HFFc6 (cell line): ENCODE measurements at regions not wholly inside any gene's neighbourhood (a gene's known extent, or its start where the extent isn't known, plus 50 kb on each side); places are given as distances from the start of the nearest gene placed in this dataset.

Source experiments
- DNase-seq: peaks from one replicate; pipeline ENCODE4 v3.0.0-alpha.2; 2018
- H3K27ac Mint-ChIP-seq: 2 replicates; pipeline ENCODE4 v1.8.0; 2020; ENCODE audit warnings: mild to moderate bottlenecking, mixed read lengths
- H3K27me3 Mint-ChIP-seq: 2 replicates; pipeline ENCODE4 v1.8.0; 2021; ENCODE audit warnings: mild to moderate bottlenecking, moderate library complexity, mixed read lengths; ENCODE audit not compliant: insufficient read depth
- H3K36me3 Mint-ChIP-seq: 2 replicates; pipeline ENCODE4 v1.8.0; 2021; ENCODE audit warnings: low read depth, mixed read lengths
- H3K4me1 Mint-ChIP-seq: 2 replicates; pipeline ENCODE4 v1.8.0; 2020; ENCODE audit warnings: low read depth, mixed read lengths
- H3K4me3 Mint-ChIP-seq: 2 replicates; pipeline ENCODE4 v1.8.0; 2020; ENCODE audit warnings: mild to moderate bottlenecking, moderate library complexity, mixed read lengths
- H3K9me3 Mint-ChIP-seq: 2 replicates; pipeline ENCODE4 v1.8.0; 2020; ENCODE audit warnings: mild to moderate bottlenecking, mixed read lengths
- TF ChIP-seq, protein P1 (sequence below): fragments of 200-600 bp; sonication (generic); IDR thresholded peaks from 2 replicates; pipeline ENCODE4 v1.5.0; 2021; ENCODE audit warnings: antibody characterized with exemption, mild to moderate bottlenecking

DNA sequence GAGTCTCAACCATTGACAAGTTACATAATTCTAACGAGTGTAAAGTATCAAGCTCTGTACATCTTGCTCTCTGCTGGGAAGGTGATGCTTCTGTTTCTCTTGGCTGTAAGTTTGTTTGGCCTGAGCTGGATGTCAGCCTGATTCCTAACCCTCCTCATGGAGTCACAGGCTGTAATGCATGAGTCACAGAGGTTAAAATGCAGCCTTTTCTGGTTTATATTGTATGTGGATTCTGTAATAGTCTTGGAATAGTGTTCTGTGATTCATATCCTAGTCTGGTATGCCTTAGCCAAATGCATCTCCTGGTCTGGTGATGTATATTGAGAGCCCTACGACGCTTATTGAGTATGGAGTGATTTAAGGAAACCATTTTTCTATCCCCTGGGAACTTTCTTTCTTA is 104.5 kb upstream of the FRMD6 start:
- peak overlapping the region; percentile 91 for H3K27ac Mint-ChIP-seq
- H3K4me1 Mint-ChIP-seq: peaks cover 79% of the 10 kb centered on the region

DNA sequence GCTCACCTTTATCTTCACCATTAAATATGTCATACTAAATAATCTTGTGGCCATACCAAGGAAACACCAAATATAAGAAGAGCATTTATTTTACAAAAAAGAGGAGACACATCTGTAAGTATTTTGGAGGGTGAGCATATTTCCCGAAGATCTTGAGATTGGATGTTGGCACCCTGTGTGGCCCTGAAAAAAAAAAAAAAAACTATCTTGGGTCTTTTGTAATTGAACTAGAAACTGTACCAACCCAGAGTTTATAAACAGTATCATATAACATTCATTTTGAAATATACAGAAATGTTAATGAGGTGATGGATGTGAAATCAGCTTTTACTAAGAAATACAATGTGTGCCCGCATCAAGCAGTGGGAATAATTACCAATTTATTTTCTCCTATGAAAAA is 104.0 kb upstream of the FRMD6 start:
- Mint-ChIP-seq H3K36me3 (peaks cover 15% of the 10 kb centered on the region), H3K9me3 (no peaks in the 10 kb centered on the region), H3K27me3 (no peaks in the 10 kb centered on the region), H3K4me3 (peak overlapping the region; percentile 74), H3K27ac (peak overlapping the region; percentile 91), H3K4me1 (peaks cover 79% of the 10 kb centered on the region)
- TF ChIP-seq, protein P1, sequence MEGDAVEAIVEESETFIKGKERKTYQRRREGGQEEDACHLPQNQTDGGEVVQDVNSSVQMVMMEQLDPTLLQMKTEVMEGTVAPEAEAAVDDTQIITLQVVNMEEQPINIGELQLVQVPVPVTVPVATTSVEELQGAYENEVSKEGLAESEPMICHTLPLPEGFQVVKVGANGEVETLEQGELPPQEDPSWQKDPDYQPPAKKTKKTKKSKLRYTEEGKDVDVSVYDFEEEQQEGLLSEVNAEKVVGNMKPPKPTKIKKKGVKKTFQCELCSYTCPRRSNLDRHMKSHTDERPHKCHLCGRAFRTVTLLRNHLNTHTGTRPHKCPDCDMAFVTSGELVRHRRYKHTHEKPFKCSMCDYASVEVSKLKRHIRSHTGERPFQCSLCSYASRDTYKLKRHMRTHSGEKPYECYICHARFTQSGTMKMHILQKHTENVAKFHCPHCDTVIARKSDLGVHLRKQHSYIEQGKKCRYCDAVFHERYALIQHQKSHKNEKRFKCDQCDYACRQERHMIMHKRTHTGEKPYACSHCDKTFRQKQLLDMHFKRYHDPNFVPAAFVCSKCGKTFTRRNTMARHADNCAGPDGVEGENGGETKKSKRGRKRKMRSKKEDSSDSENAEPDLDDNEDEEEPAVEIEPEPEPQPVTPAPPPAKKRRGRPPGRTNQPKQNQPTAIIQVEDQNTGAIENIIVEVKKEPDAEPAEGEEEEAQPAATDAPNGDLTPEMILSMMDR: no peak
- DNase-seq: no peak

More for the DNA sequence above, 104.5 kb upstream of the FRMD6 start:
- H3K27me3 Mint-ChIP-seq: no peaks in the 10 kb centered on the region
- no peaks in the 10 kb centered on the region for H3K9me3 Mint-ChIP-seq
- DNase-seq: peak; percentile 98
- TF ChIP-seq, protein P1: no peak
- peak overlapping the region; percentile 74 for H3K4me3 Mint-ChIP-seq
- H3K36me3 Mint-ChIP-seq: peaks cover 19% of the 10 kb centered on the region

DNA sequence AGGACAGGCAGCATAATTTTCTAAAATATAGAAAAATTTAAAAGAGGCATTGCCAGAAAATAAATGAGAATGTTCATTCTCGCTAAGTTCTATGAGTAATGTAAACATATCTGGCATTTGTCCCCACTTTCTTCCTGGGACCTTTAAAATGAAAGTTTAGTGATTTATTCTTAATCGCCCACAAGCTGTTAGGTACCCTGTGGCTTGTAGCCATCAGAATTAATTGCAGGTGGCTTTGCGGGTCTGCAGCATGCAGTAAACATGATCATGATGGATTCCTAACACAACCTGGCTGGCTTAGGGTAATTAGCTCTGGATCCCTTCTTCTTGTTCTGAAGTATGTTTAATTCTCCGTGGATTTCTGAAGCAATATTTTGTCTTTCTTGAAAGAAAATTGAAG is 103.5 kb upstream of the FRMD6 start:
- Mint-ChIP-seq H3K27ac (peak overlapping the region; percentile 91), H3K4me1 (peaks cover 83% of the 10 kb centered on the region)

DNA sequence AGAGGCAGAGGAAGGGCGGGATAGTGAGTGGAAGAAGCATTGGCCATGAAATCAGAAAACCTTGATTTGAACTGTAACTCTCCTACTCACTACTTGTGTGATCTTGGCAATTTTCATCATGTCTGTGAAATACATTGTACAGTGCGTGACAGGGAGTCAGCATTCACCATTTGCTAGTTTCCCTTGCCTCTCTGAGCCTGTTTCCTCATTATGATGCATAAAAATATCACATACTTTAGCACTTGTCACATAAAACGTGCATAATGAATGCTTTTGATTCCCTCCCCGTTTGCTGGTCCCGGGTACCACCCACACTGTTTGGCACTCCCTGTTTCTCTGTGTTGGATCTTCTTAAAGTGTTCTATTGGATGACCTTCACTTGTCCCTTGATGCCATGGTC is 101.1 kb upstream of the FRMD6 start:
- no peaks in the 10 kb centered on the region for H3K27me3 Mint-ChIP-seq
- H3K36me3 Mint-ChIP-seq: peaks cover 13% of the 10 kb centered on the region
- no peak overlapping the region for H3K4me3 Mint-ChIP-seq
- no peaks in the 10 kb centered on the region for H3K9me3 Mint-ChIP-seq
- H3K4me1 Mint-ChIP-seq: peaks cover 88% of the 10 kb centered on the region
- no peak overlapping the region for H3K27ac Mint-ChIP-seq
- TF ChIP-seq, protein P1: no peak
- no peak for DNase-seq

More for the DNA sequence above, 103.5 kb upstream of the FRMD6 start:
- TF ChIP-seq, protein P1: no peak
- no peaks in the 10 kb centered on the region for H3K27me3 Mint-ChIP-seq
- H3K4me3 Mint-ChIP-seq: peak overlapping the region; percentile 74
- no peak for DNase-seq
- H3K9me3 Mint-ChIP-seq: no peaks in the 10 kb centered on the region
- peaks cover 13% of the 10 kb centered on the region for H3K36me3 Mint-ChIP-seq

DNA sequence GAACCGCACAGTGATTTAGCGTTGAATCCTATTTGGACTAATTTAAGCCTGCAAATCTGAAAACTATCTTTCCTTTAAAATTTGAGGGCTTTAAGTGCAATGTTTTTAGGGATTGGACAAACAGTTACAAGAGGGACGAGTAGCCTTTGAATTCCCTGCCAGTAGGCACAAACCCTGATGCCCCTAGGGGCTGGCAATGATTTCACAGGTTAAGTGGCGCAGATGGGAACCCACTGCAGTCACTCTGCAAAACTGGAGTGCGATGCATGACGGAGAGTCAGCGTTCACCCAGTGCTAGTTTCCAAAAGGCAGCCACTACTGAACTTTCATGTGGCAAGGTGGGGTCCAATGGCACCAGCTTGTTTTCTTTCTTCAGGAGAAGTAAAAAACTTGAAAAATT is 99.4 kb upstream of the FRMD6 start:
- Mint-ChIP-seq H3K36me3 (peaks cover 23% of the 10 kb centered on the region), H3K27me3 (no peaks in the 10 kb centered on the region), H3K27ac (no peak overlapping the region), H3K4me3 (no peak overlapping the region), H3K9me3 (no peaks in the 10 kb centered on the region), H3K4me1 (peaks cover 88% of the 10 kb centered on the region)
- TF ChIP-seq, protein P1: peak; percentile 28; the same call in 1 of the 2 replicates
- DNase-seq: no peak
